BLaER1 (cell line): ENCODE measurements at regions not wholly inside any gene's neighbourhood (a gene's known extent, or its start where the extent isn't known, plus 50 kb on each side); places are given as distances from the start of the nearest gene placed in this dataset.
"Not testable (repeated sequence)": the region's sequence is repeated elsewhere in the genome, so short reads cannot be mapped to it uniquely, and the experiment has no call there.

Source experiments
- H3K27ac ChIP-seq: shearing (Covaris generic); formaldehyde crosslinking; 2 replicates; pipeline ENCODE4 v1.8.1; 2022
- H3K27me3 ChIP-seq: shearing (Covaris generic); formaldehyde crosslinking; 2 replicates; pipeline ENCODE4 v1.8.1; 2022
- H3K36me3 ChIP-seq: shearing (Covaris generic); formaldehyde crosslinking; 2 replicates; pipeline ENCODE4 v1.8.1; 2022
- H3K4me1 ChIP-seq: shearing (Covaris generic); formaldehyde crosslinking; 2 replicates; pipeline ENCODE4 v1.8.1; 2022
- H3K4me2 ChIP-seq: shearing (Covaris generic); formaldehyde crosslinking; 2 replicates; pipeline ENCODE4 v1.8.1; 2022
- H3K4me3 ChIP-seq: shearing (Covaris generic); formaldehyde crosslinking; 2 replicates; pipeline ENCODE4 v1.8.1; 2022
- H3K9ac ChIP-seq: shearing (Covaris generic); formaldehyde crosslinking; 2 replicates; pipeline ENCODE4 v1.8.1; 2022
- H3K9me3 ChIP-seq: shearing (Covaris generic); formaldehyde crosslinking; 2 replicates; pipeline ENCODE4 v1.8.1; 2022
- H4K20me1 ChIP-seq: shearing (Covaris generic); formaldehyde crosslinking; 2 replicates; pipeline ENCODE4 v1.8.1; 2022

GRCh38 chr1:41965-42466 is 409.5 kb downstream of the OR4F29 start:
- not testable (repeated sequence) for H3K36me3 ChIP-seq, H3K9me3 ChIP-seq, H4K20me1 ChIP-seq, H3K4me2 ChIP-seq, H3K4me1 ChIP-seq, H3K4me3 ChIP-seq, H3K27ac ChIP-seq, H3K9ac ChIP-seq, H3K27me3 ChIP-seq

GRCh38 chr1:41197-41596 is 410.3 kb downstream of the OR4F29 start:
- H3K4me2 ChIP-seq, H3K9ac ChIP-seq, H3K27ac ChIP-seq, H4K20me1 ChIP-seq, H3K4me3 ChIP-seq, H3K9me3 ChIP-seq, H3K36me3 ChIP-seq, H3K27me3 ChIP-seq, H3K4me1 ChIP-seq: not testable (repeated sequence)

- not testable (repeated sequence) for H3K4me1 ChIP-seq, H3K36me3 ChIP-seq, H3K4me3 ChIP-seq, H3K27ac ChIP-seq, H4K20me1 ChIP-seq, H3K9me3 ChIP-seq, H3K9ac ChIP-seq, H3K27me3 ChIP-seq, H3K4me2 ChIP-seq
Observed at GRCh38 chr1:29183-29582, 422.3 kb downstream of the OR4F29 start.

GRCh38 chr1:17298-17697 is 434.2 kb downstream of the OR4F29 start:
- H3K4me3 ChIP-seq, H3K9me3 ChIP-seq, H3K27ac ChIP-seq, H4K20me1 ChIP-seq, H3K36me3 ChIP-seq, H3K9ac ChIP-seq, H3K4me1 ChIP-seq, H3K4me2 ChIP-seq, H3K27me3 ChIP-seq: not testable (repeated sequence)

GRCh38 chr1:16025-16424 is 435.5 kb downstream of the OR4F29 start:
- not testable (repeated sequence) for H3K27me3 ChIP-seq, H3K36me3 ChIP-seq, H4K20me1 ChIP-seq, H3K4me1 ChIP-seq, H3K4me3 ChIP-seq, H3K9ac ChIP-seq, H3K9me3 ChIP-seq, H3K27ac ChIP-seq, H3K4me2 ChIP-seq

GRCh38 chr1:9941-10717 is 441.3 kb downstream of the OR4F29 start:
- not testable (repeated sequence) for H3K9ac ChIP-seq, H3K9me3 ChIP-seq, H3K4me3 ChIP-seq, H3K27ac ChIP-seq, H4K20me1 ChIP-seq, H3K36me3 ChIP-seq, H3K27me3 ChIP-seq, H3K4me2 ChIP-seq, H3K4me1 ChIP-seq
